ENCODE measurements at regions not wholly inside any gene's neighbourhood (a gene's known extent, or its start where the extent isn't known, plus 50 kb on each side); places are given as distances from the start of the nearest gene placed in this dataset.

GRCh38 chr1:101178688-101179491, 57.9 kb upstream of the S1PR1 start:
- Histone ChIP-seq H3K4me2 (ENCODE audit: low read length) (peak overlapping the region; percentile 87), H3K36me3 (replicated peaks; ENCODE audit: low read depth, low read length) (no peaks in the 10 kb centered on the region), H3K9me3 (ENCODE audit: insufficient read depth, low read length) (no peaks in the 10 kb centered on the region), H2AFZ (ENCODE audit: low read depth, low read length) (peak overlapping the region; percentile 65), H3K27me3 (ENCODE audit: low read depth, low read length) (0 out of 2 replicates have a peak, but pooled peaks cover 6% of the 10 kb centered on the region), H4K20me1 (ENCODE audit: insufficient read depth, low read length) (no peaks in the 10 kb centered on the region), H3K4me1 (ENCODE audit: low read length) (peaks cover 17% of the 10 kb centered on the region), H3K27ac (ENCODE audit: low read length) (peak overlapping the region; percentile 34; the same call in 1 of the 2 replicates), H3K4me3 (ENCODE audit: low read length) (peak overlapping the region; percentile 66), H3K9ac (ENCODE audit: low read length) (peak overlapping the region; percentile 25), H3K79me2 (ENCODE audit: low read length) (no peaks in the 10 kb centered on the region)
- TF ChIP-seq EZH2phosphoT487 (IDR thresholded peaks at IDR 0.05; ENCODE audit: low read depth) (no peak), CTCF (IDR thresholded peaks at IDR 0.05; ENCODE audit: low read depth, low read length) (no peak)

- H4K20me1 ChIP-seq (ENCODE audit: insufficient read depth, low read length), result no peaks in the 10 kb centered on the region
- peak overlapping the region; percentile 34; the same call in 1 of the 2 replicates for H3K27ac ChIP-seq (ENCODE audit: low read length)
- H3K4me3 ChIP-seq (ENCODE audit: low read length), result peak overlapping the region; percentile 66
- H3K9ac ChIP-seq (ENCODE audit: low read length), result peak overlapping the region; percentile 25
- no peaks in the 10 kb centered on the region for H3K36me3 ChIP-seq (replicated peaks; ENCODE audit: low read depth, low read length)
- no peaks in the 10 kb centered on the region for H3K9me3 ChIP-seq (ENCODE audit: insufficient read depth, low read length)
- TF ChIP-seq EZH2phosphoT487 (IDR thresholded peaks at IDR 0.05; ENCODE audit: low read depth) (no peak), CTCF (IDR thresholded peaks at IDR 0.05; ENCODE audit: low read depth, low read length) (no peak)
- H3K79me2 ChIP-seq (ENCODE audit: low read length), result no peaks in the 10 kb centered on the region
- peak overlapping the region; percentile 87 for H3K4me2 ChIP-seq (ENCODE audit: low read length)
- no peak overlapping the region for H2AFZ ChIP-seq (ENCODE audit: low read depth, low read length)
- H3K4me1 ChIP-seq (ENCODE audit: low read length), result peaks cover 17% of the 10 kb centered on the region
- H3K27me3 ChIP-seq (ENCODE audit: low read depth, low read length), result 0 out of 2 replicates have a peak, but pooled peaks cover 6% of the 10 kb centered on the region
These were observed 58.5 kb upstream of the S1PR1 start for GRCh38 chr1:101178341-101178687.

- H3K4me1 ChIP-seq (ENCODE audit: low read length), result peaks cover 17% of the 10 kb centered on the region
- no peaks in the 10 kb centered on the region for H4K20me1 ChIP-seq (ENCODE audit: insufficient read depth, low read length)
- H3K9ac ChIP-seq (ENCODE audit: low read length), result no peak overlapping the region
- no peaks in the 10 kb centered on the region for H3K9me3 ChIP-seq (ENCODE audit: insufficient read depth, low read length)
- H3K36me3 ChIP-seq (replicated peaks; ENCODE audit: low read depth, low read length), result no peaks in the 10 kb centered on the region
- TF ChIP-seq EZH2phosphoT487 (IDR thresholded peaks at IDR 0.05; ENCODE audit: low read depth) (no peak), CTCF (IDR thresholded peaks at IDR 0.05; ENCODE audit: low read depth, low read length) (no peak)
- H3K27ac ChIP-seq (ENCODE audit: low read length), result no peak overlapping the region
- H3K4me3 ChIP-seq (ENCODE audit: low read length), result no peak overlapping the region
- no peaks in the 10 kb centered on the region for H3K79me2 ChIP-seq (ENCODE audit: low read length)
- no peaks in the 10 kb centered on the region for H3K27me3 ChIP-seq (ENCODE audit: low read depth, low read length)
- no peak overlapping the region for H3K4me2 ChIP-seq (ENCODE audit: low read length)
- H2AFZ ChIP-seq (ENCODE audit: low read depth, low read length), result no peak overlapping the region
These were observed 60.9 kb upstream of the S1PR1 start for GRCh38 chr1:101175886-101176285.

GRCh38 chr1:101175466-101175865, 61.4 kb upstream of the S1PR1 start:
- H3K36me3 ChIP-seq (replicated peaks; ENCODE audit: low read depth, low read length), result no peaks in the 10 kb centered on the region
- H3K79me2 ChIP-seq (ENCODE audit: low read length), result no peaks in the 10 kb centered on the region
- peaks cover 17% of the 10 kb centered on the region for H3K4me1 ChIP-seq (ENCODE audit: low read length)
- H3K4me3 ChIP-seq (ENCODE audit: low read length), result no peak overlapping the region
- H4K20me1 ChIP-seq (ENCODE audit: insufficient read depth, low read length), result no peaks in the 10 kb centered on the region
- no peak overlapping the region for H2AFZ ChIP-seq (ENCODE audit: low read depth, low read length)
- no peak overlapping the region for H3K4me2 ChIP-seq (ENCODE audit: low read length)
- TF ChIP-seq CTCF (IDR thresholded peaks at IDR 0.05; ENCODE audit: low read depth, low read length) (no peak), EZH2phosphoT487 (IDR thresholded peaks at IDR 0.05; ENCODE audit: low read depth) (no peak)
- H3K9me3 ChIP-seq (ENCODE audit: insufficient read depth, low read length), result no peaks in the 10 kb centered on the region
- H3K9ac ChIP-seq (ENCODE audit: low read length), result no peak overlapping the region
- H3K27ac ChIP-seq (ENCODE audit: low read length), result no peak overlapping the region
- no peaks in the 10 kb centered on the region for H3K27me3 ChIP-seq (ENCODE audit: low read depth, low read length)
